Breast epithelium (tissue), 3 donors: ENCODE measurements at regions not wholly inside any gene's neighbourhood (a gene's known extent, or its start where the extent isn't known, plus 50 kb on each side); places are given as distances from the start of the nearest gene placed in this dataset.

Experiments used
- POLR2A ChIP-seq: fragments of 450-650 bp; IDR thresholded peaks from one replicate; pipeline ENCODE4 v1.6.1; 2016; ENCODE audit warnings: antibody characterized with exemption, mild to moderate bottlenecking, moderate library complexity
- POLR2AphosphoS5 ChIP-seq, 3 donors: sonication (generic); formaldehyde crosslinking; IDR thresholded peaks; one replicate each; pipeline ENCODE4 v1.6.1; 2017; ENCODE audit warnings: antibody characterized with exemption in 3 of 3
- TF ChIP-seq, protein P1 (sequence below), 3 donors: fragments of 450-650 bp; IDR thresholded peaks; one replicate each; pipeline ENCODE4 v1.5.1; 2016 to 2017; ENCODE audit warnings: antibody characterized with exemption in 3 of 3, mild to moderate bottlenecking in 3 of 3, moderate library complexity in 3 of 3

DNA sequence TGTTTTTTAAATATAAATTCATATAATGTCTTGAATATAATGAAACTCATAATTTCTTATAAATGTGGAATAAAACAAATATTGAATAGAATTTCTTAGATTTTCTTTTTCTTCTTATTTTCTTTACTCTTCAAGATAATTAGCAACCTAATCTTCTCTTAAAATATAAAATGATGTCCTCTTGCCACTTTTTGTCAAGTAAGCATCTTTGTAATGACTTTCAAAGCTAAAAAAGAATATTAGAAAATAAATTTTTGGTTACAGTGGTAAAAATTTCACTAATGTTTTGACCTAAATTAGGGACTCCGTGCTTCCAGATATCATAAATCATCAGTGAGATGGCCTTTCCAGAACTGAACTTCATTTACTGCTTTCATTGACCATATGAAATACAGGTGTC lies 846.4 kb downstream of the FRK start:
- TF ChIP-seq POLR2A (no peak), POLR2AphosphoS5 (IDR thresholded peaks at IDR 0.05) (no peak)
- TF ChIP-seq, protein P1, sequence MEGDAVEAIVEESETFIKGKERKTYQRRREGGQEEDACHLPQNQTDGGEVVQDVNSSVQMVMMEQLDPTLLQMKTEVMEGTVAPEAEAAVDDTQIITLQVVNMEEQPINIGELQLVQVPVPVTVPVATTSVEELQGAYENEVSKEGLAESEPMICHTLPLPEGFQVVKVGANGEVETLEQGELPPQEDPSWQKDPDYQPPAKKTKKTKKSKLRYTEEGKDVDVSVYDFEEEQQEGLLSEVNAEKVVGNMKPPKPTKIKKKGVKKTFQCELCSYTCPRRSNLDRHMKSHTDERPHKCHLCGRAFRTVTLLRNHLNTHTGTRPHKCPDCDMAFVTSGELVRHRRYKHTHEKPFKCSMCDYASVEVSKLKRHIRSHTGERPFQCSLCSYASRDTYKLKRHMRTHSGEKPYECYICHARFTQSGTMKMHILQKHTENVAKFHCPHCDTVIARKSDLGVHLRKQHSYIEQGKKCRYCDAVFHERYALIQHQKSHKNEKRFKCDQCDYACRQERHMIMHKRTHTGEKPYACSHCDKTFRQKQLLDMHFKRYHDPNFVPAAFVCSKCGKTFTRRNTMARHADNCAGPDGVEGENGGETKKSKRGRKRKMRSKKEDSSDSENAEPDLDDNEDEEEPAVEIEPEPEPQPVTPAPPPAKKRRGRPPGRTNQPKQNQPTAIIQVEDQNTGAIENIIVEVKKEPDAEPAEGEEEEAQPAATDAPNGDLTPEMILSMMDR (IDR thresholded peaks at IDR 0.05), result no peak
